ENCODE measurements at regions not wholly inside any gene's neighbourhood (a gene's known extent, or its start where the extent isn't known, plus 50 kb on each side); places are given as distances from the start of the nearest gene placed in this dataset.

DNA sequence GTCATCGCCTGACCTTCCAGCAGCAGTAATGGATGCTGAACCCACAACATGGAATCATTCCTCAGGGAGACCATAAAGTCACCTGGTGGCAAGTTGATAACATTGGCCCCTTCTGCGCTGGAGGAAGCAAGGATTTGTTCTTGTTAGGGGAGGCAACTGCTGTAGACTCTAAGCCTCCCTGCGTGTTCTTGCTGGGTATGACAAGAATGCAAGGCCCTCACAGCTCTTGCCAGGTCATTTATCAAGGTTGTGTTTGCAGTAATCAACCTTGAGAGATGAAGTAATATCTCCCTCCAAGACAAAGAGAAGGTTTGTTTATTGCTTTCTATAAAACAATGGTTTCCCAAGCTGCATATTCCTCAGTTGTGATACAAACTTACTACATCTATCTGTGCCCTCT lies 80.9 kb downstream of the PERP start:
- ChIA-PET POLR2A (ENCODE audit: unreplicated experiment) (no interaction called here), CTCF (no interaction called here)
- ATAC-seq (no peak), DNase-seq (no peak)
- Histone ChIP-seq H3K27ac (ENCODE audit: low read length) (no peak overlapping the region), H4K20me1 (ENCODE audit: low read length) (no peaks in the 10 kb centered on the region), H3K9ac (ENCODE audit: low read length) (no peak overlapping the region), H3K9me3 (ENCODE audit: low read length) (no peaks in the 10 kb centered on the region), H3K4me1 (ENCODE audit: insufficient read depth, low read length) (peaks cover 5% of the 10 kb centered on the region; the same call in 1 of the 2 replicates), H2AFZ (ENCODE audit: low read length) (no peak overlapping the region), H3K79me2 (ENCODE audit: low read length) (no peaks in the 10 kb centered on the region), H3F3A (ENCODE audit: low read length, unreplicated experiment) (no peaks in the 10 kb centered on the region), H3K9me2 (replicated peaks; ENCODE audit: low read length) (no peaks in the 10 kb centered on the region), H3K36me3 (ENCODE audit: low read depth, low read length) (no peaks in the 10 kb centered on the region), H3K4me3 (ENCODE audit: low read length) (no peak overlapping the region), H3K4me2 (ENCODE audit: low read length) (no peak overlapping the region), H3K27me3 (ENCODE audit: low read length) (no peaks in the 10 kb centered on the region)
- BruUV-seq (replicated peaks) = no TSS peak
- intact Hi-C loops (cut with micrococcal nuclease) = no loop called here
- TF ChIP-seq, protein P1, sequence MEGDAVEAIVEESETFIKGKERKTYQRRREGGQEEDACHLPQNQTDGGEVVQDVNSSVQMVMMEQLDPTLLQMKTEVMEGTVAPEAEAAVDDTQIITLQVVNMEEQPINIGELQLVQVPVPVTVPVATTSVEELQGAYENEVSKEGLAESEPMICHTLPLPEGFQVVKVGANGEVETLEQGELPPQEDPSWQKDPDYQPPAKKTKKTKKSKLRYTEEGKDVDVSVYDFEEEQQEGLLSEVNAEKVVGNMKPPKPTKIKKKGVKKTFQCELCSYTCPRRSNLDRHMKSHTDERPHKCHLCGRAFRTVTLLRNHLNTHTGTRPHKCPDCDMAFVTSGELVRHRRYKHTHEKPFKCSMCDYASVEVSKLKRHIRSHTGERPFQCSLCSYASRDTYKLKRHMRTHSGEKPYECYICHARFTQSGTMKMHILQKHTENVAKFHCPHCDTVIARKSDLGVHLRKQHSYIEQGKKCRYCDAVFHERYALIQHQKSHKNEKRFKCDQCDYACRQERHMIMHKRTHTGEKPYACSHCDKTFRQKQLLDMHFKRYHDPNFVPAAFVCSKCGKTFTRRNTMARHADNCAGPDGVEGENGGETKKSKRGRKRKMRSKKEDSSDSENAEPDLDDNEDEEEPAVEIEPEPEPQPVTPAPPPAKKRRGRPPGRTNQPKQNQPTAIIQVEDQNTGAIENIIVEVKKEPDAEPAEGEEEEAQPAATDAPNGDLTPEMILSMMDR (conservative IDR thresholded peaks at IDR 0.05; ENCODE audit: low read depth, low read length) = no peak
- no peak for TF ChIP-seq EZH2 (IDR thresholded peaks at IDR 0.05; ENCODE audit: low read length, unreplicated experiment)

DNA sequence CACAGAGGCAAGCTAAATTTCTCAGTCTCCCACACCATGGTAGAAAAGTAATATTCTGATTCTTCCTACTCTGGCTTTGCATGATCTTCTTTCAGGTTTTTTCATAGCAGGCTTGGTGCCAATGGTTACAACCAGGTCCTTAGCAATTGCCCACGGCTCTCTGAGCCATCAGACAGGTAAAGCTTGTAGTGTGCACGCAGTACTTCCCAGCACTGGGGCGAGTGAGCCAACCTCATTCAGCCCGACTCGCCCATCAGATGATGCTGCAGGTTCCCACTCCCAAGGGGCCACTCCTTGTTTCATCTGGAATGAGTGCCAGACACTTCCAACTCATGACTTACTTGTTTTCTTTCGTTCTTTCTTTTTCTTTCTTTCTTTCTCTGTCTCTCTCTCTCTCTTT lies 78.3 kb downstream of the PERP start:
- ChIA-PET CTCF (no interaction called here), POLR2A (ENCODE audit: unreplicated experiment) (interaction anchor here (0.5 kb wide), 1 partner anchor 302 kb away, joined by 5 read pairs; no protein-coding TSS in a partner anchor)
- H3K79me2 ChIP-seq (ENCODE audit: low read length) = no peaks in the 10 kb centered on the region
- no peaks in the 10 kb centered on the region for H3K9me3 ChIP-seq (ENCODE audit: low read length)
- ATAC-seq (peak; percentile 62; the same call in 1 of the 2 replicates), DNase-seq (peak; percentile 63)
- no peak overlapping the region for H3K4me3 ChIP-seq (ENCODE audit: low read length)
- TF ChIP-seq EZH2 (IDR thresholded peaks at IDR 0.05; ENCODE audit: low read length, unreplicated experiment) = no peak
- TF ChIP-seq, protein P1 (conservative IDR thresholded peaks at IDR 0.05; ENCODE audit: low read depth, low read length) = no peak
- no peak for TF ChIP-seq EZH2phosphoT487 (IDR thresholded peaks at IDR 0.05; ENCODE audit: borderline replicate concordance, low read length)
- H3K9ac ChIP-seq (ENCODE audit: low read length) = no peak overlapping the region
- no TSS peak for BruUV-seq (replicated peaks)
- peak overlapping the region; percentile 33; the same call in 1 of the 2 replicates for H3K27ac ChIP-seq (ENCODE audit: low read length)
- intact Hi-C loops (cut with micrococcal nuclease) = no loop called here
- H3K27me3 ChIP-seq (ENCODE audit: low read length) = no peaks in the 10 kb centered on the region
- H3K4me1 ChIP-seq (ENCODE audit: insufficient read depth, low read length) = peaks cover 9% of the 10 kb centered on the region; the same call in 1 of the 2 replicates
- H3K36me3 ChIP-seq (ENCODE audit: low read depth, low read length) = no peaks in the 10 kb centered on the region
- H4K20me1 ChIP-seq (ENCODE audit: low read length) = no peaks in the 10 kb centered on the region
- H3F3A ChIP-seq (ENCODE audit: low read length, unreplicated experiment) = no peaks in the 10 kb centered on the region
- no peak overlapping the region for H2AFZ ChIP-seq (ENCODE audit: low read length)
- H3K9me2 ChIP-seq (replicated peaks; ENCODE audit: low read length) = no peaks in the 10 kb centered on the region
- peak overlapping the region; percentile 48 for H3K4me2 ChIP-seq (ENCODE audit: low read length)

DNA sequence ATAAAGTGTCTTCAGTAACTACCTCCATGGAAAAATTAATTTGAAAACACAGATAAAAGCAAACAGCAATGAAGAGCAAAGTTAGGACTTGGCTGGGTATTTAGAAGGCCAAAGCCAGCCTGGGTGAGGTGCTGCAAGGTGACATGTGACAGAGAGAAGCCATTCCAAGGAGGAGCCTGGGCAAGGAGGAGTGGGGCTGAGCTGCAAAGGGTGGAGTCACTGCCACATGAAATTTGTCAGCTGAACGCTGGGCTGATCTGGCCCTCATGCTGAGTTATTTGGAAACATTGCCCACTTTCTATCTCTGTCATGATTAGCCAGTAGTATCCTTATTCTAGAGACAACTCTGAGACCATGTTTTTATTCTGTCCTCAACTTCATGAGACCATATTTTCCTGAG lies 76.3 kb downstream of the PERP start:
- Histone ChIP-seq H4K20me1 (ENCODE audit: low read length) (no peaks in the 10 kb centered on the region), H3K4me2 (ENCODE audit: low read length) (no peak overlapping the region), H3K9me2 (replicated peaks; ENCODE audit: low read length) (no peaks in the 10 kb centered on the region), H3K79me2 (ENCODE audit: low read length) (no peaks in the 10 kb centered on the region), H3K27ac (ENCODE audit: low read length) (no peak overlapping the region), H2AFZ (ENCODE audit: low read length) (no peak overlapping the region), H3K4me3 (ENCODE audit: low read length) (no peak overlapping the region), H3K9me3 (ENCODE audit: low read length) (no peaks in the 10 kb centered on the region), H3K4me1 (ENCODE audit: insufficient read depth, low read length) (peaks cover 19% of the 10 kb centered on the region), H3K36me3 (ENCODE audit: low read depth, low read length) (no peaks in the 10 kb centered on the region), H3K9ac (ENCODE audit: low read length) (no peak overlapping the region), H3F3A (ENCODE audit: low read length, unreplicated experiment) (no peaks in the 10 kb centered on the region), H3K27me3 (ENCODE audit: low read length) (no peaks in the 10 kb centered on the region)
- no peak for TF ChIP-seq EZH2phosphoT487 (IDR thresholded peaks at IDR 0.05; ENCODE audit: borderline replicate concordance, low read length)
- TF ChIP-seq, protein P1 (conservative IDR thresholded peaks at IDR 0.05; ENCODE audit: low read depth, low read length) = no peak
- no peak for TF ChIP-seq EZH2 (IDR thresholded peaks at IDR 0.05; ENCODE audit: low read length, unreplicated experiment)
- BruUV-seq (replicated peaks) = no TSS peak
- ChIA-PET POLR2A (ENCODE audit: unreplicated experiment) (no interaction called here), CTCF (no interaction called here)
- ATAC-seq (no peak), DNase-seq (no peak)
- intact Hi-C loops (cut with micrococcal nuclease) = no loop called here
